Psoas muscle (tissue), 7 donors: ENCODE measurements at regions not wholly inside any gene's neighbourhood (a gene's known extent, or its start where the extent isn't known, plus 50 kb on each side); places are given as distances from the start of the nearest gene placed in this dataset.
"Not testable (repeated sequence)": the region's sequence is repeated elsewhere in the genome, so short reads cannot be mapped to it uniquely, and the experiment has no call there.

ENCODE experiments used
- ATAC-seq, 4 donors: fragments of 200-7000 bp; cut with Tn5 transposase; one replicate each; pipeline ENCODE4 v1.9.1; 2020; ENCODE audit warnings: moderate library complexity in 3 of 4, mild to moderate bottlenecking in 2 of 4
- DNase-seq, 2 donors: peaks; one replicate each; pipeline ENCODE4 v3.0.0-alpha.2; 2020
- H3K27ac ChIP-seq: fragments of 200-600 bp; one replicate; pipeline ENCODE4 v1.8.0; 2022
- H3K27me3 ChIP-seq, 3 donors: fragments of 200-600 bp in 1 of 3; one replicate each; pipeline versions ENCODE4 v1.6.1 to v1.8.0; 2013 to 2022; ENCODE audit warnings: low read length in 2 of 3, mild to moderate bottlenecking in 2 of 3, moderate library complexity in 1 of 3; ENCODE audit not compliant: insufficient read depth in 3 of 3
- H3K36me3 ChIP-seq, 2 donors: fragments of 200-600 bp in 1 of 2; one replicate each; pipeline versions ENCODE4 v1.6.1 to v1.8.0; 2013 to 2022; ENCODE audit warnings: low read depth in 1 of 2, mild to moderate bottlenecking in 1 of 2, moderate library complexity in 1 of 2; ENCODE audit not compliant: insufficient read depth in 1 of 2
- H3K4me1 ChIP-seq: fragments of 200-600 bp; one replicate; pipeline ENCODE4 v1.8.0; 2022
- H3K4me3 ChIP-seq: fragments of 200-600 bp; one replicate; pipeline ENCODE4 v1.8.0; 2022; ENCODE audit warnings: mild to moderate bottlenecking
- H3K9me3 ChIP-seq: fragments of 200-600 bp; one replicate; pipeline ENCODE4 v1.8.0; 2022
- CTCF ChIP-seq: fragments of 200-600 bp; IDR thresholded peaks from one replicate; pipeline ENCODE4 v1.8.0; 2022; ENCODE audit warnings: antibody characterized with exemption
- WGBS, 3 donors: extraction: QIAGEN DNeasy Blood & Tissue Kit; methylation state at CpG; one replicate each; pipeline versions ENCODE4 v1.1.6 to v1.1.7; 2013; 5-methylcytosine and 5-hydroxymethylcytosine counted together
- intact Hi-C, 2 donors: fragments of 100-400 bp; cut with DNase I; formaldehyde crosslinking; loops; one replicate each; pipeline versions ENCODE4 v1.11.0 to v1.14.2; 2022
- donor health status: healthy with polysubstance abuse.
- donor health status: DM: no; HTN: no; CAD: no; lungs with moderate emphysema.
- donor health status: Bipolar disorder and iron deficiency.
- donor health status: healthy.
- donor health status: DM: yes; HTN: yes; CAD: no.
- donor health status: DM: no; HTN: no; CAD: no.
- donor health status: DM: yes; HTN: yes; CAD: no.

GRCh38 chr2:226466124-226466523, 333.5 kb downstream of the IRS1 start:
- intact Hi-C loops, result no loop called here
- ATAC-seq, result no peak
- DNase-seq, result no peak
- no peak for TF ChIP-seq CTCF
- 32 to 52% (median 37%) methylated on average over 1 of the region's 1 CpG for WGBS, 3 donors
- H3K4me1 ChIP-seq, result no peaks in the 10 kb centered on the region
- no peak overlapping the region for H3K4me3 ChIP-seq
- no peaks in the 10 kb centered on the region for H3K36me3 ChIP-seq
- no peak overlapping the region for H3K27ac ChIP-seq
- no peaks in the 10 kb centered on the region for H3K27me3 ChIP-seq
- H3K9me3 ChIP-seq, result peaks cover 7% of the 10 kb centered on the region

- no peaks in the 10 kb centered on the region for H3K4me1 ChIP-seq
- H3K27ac ChIP-seq, result no peak overlapping the region
- peaks cover 7% of the 10 kb centered on the region for H3K9me3 ChIP-seq
- H3K27me3 ChIP-seq, result no peaks in the 10 kb centered on the region
- intact Hi-C loops, result no loop called here
- WGBS, 3 donors, result 71 to 80% (median 79%) methylated on average over 4 of the region's 4 CpGs
- DNase-seq (no peak), ATAC-seq (no peak)
- no peak overlapping the region for H3K4me3 ChIP-seq
- no peaks in the 10 kb centered on the region for H3K36me3 ChIP-seq
- no peak for TF ChIP-seq CTCF
Measured at GRCh38 chr2:226464380-226464779, 335.2 kb downstream of the IRS1 start.

GRCh38 chr2:226463154-226463553, 336.5 kb downstream of the IRS1 start:
- 93 to 97% (median 96%) methylated on average over 2 of the region's 2 CpGs for WGBS, 3 donors
- no peak for DNase-seq
- Histone ChIP-seq H3K36me3 (no peaks in the 10 kb centered on the region), H3K27me3 (no peaks in the 10 kb centered on the region), H3K27ac (no peak overlapping the region), H3K4me1 (no peaks in the 10 kb centered on the region), H3K4me3 (no peak overlapping the region), H3K9me3 (peaks cover 7% of the 10 kb centered on the region)
- ATAC-seq, result no peak
- intact Hi-C loops, result no loop called here
- TF ChIP-seq CTCF, result no peak

GRCh38 chr2:226461981-226462380, 337.6 kb downstream of the IRS1 start:
- H3K9me3 ChIP-seq, result peaks cover 7% of the 10 kb centered on the region
- no peak for TF ChIP-seq CTCF
- intact Hi-C loops, result no loop called here
- H3K27ac ChIP-seq, result no peak overlapping the region
- no peak for DNase-seq
- H3K4me3 ChIP-seq, result no peak overlapping the region
- H3K4me1 ChIP-seq, result no peaks in the 10 kb centered on the region
- no peak for ATAC-seq
- WGBS, 3 donors, result 61 to 74% (median 69%) methylated on average over 4 of the region's 4 CpGs
- H3K36me3 ChIP-seq, result no peaks in the 10 kb centered on the region
- H3K27me3 ChIP-seq, result no peaks in the 10 kb centered on the region

- WGBS, 3 donors, result 97 to 100% (median 100%) methylated on average over 1 of the region's 1 CpG
- ATAC-seq, result not testable (repeated sequence)
Measured at GRCh38 chr2:226456144-226456543, 343.5 kb downstream of the IRS1 start.

More at GRCh38 chr2:226456144-226456543, 343.5 kb downstream of the IRS1 start:
- H3K27me3 ChIP-seq, H3K27ac ChIP-seq, H3K4me1 ChIP-seq, H3K36me3 ChIP-seq, H3K4me3 ChIP-seq, DNase-seq, intact Hi-C loops, H3K9me3 ChIP-seq: not testable (repeated sequence)
